HUES64 (cell line): ENCODE measurements at regions not wholly inside any gene's neighbourhood (a gene's known extent, or its start where the extent isn't known, plus 50 kb on each side); places are given as distances from the start of the nearest gene placed in this dataset.

Experiments
- H3K27ac ChIP-seq: 2 replicates; pipeline ENCODE4 v1.7.0; 2013; ENCODE audit warnings: low read depth, low read length, inconsistent platforms
- H3K27me3 ChIP-seq: 2 replicates; pipeline ENCODE4 v1.6.1; 2013; ENCODE audit warnings: mild to moderate bottlenecking, low read length; ENCODE audit not compliant: insufficient read depth
- H3K36me3 ChIP-seq: 2 replicates; pipeline ENCODE4 v1.6.1; 2013; ENCODE audit warnings: mild to moderate bottlenecking, low read length; ENCODE audit not compliant: insufficient read depth
- H3K4me1 ChIP-seq: 2 replicates; pipeline ENCODE4 v1.6.1; 2013; ENCODE audit warnings: mild to moderate bottlenecking, low read length, moderate library complexity; ENCODE audit not compliant: insufficient read depth
- H3K4me3 ChIP-seq: 2 replicates; pipeline ENCODE4 v1.5.1; 2013; ENCODE audit warnings: mild to moderate bottlenecking, low read length, moderate library complexity
- H3K9ac ChIP-seq: 2 replicates; pipeline ENCODE4 v1.6.1; 2013; ENCODE audit warnings: mild to moderate bottlenecking, low read depth, low read length
- H3K9me3 ChIP-seq: 2 replicates; pipeline ENCODE4 v1.6.1; 2013; ENCODE audit warnings: low read depth, low read length; ENCODE audit not compliant: insufficient read depth
- WGBS: fragments of 150-250, 120-280 bp; methylation state at CpG from one replicate; pipeline ENCODE4 v1.1.7; 2013; ENCODE audit warnings: missing lambda C conversion rate; 5-methylcytosine and 5-hydroxymethylcytosine counted together

DNA sequence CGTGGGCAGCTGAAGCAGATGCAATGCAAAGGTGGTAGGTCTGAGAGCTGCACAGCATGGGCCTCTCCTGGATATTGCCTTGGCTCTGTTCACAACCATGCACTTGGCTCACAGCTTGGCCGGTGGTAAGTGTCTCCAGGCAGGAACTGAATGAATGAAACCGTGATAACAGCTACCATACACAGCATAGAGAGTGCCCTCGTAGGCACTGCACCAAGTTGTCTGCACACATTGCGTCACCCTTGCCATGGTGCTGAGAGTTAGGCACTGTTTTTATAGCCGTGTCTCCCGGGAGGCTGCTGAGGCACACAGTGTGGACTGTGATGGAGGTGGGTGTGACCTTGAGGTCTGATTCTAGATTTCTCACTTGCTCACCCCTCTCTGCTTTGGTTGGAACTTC, 157.6 kb upstream of the VASH1 start:
- Histone ChIP-seq H3K9me3 (peaks cover 3% of the 10 kb centered on the region; the same call in 1 of the 2 replicates), H3K9ac (no peak overlapping the region), H3K4me3 (no peak overlapping the region), H3K27ac (no peak overlapping the region), H3K4me1 (no peaks in the 10 kb centered on the region; the same call in 1 of the 2 replicates), H3K36me3 (no peaks in the 10 kb centered on the region), H3K27me3 (no peaks in the 10 kb centered on the region)
- 92% methylated on average over 7 of the region's 7 CpGs for WGBS

DNA sequence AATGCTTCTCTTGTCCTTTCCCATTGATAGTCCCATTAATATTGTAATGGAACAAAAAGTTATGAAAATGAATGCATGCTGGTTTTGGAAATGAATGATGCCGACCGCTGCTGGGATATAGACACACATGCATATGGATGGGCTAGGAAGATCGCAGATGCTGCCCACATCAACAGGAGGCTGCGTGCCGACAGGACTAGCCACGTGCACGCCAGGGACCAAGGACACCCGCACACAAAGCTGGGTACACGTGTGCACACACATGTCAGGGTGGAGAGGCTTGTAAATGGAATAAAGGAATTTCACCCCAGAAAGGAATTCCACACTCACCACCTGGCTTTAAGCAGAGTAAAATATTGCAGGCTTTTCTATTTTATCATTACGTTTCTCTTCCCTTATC, 153.8 kb upstream of the VASH1 start:
- WGBS = 97% methylated on average over 10 of the region's 10 CpGs
- peaks cover 3% of the 10 kb centered on the region for H3K4me1 ChIP-seq
- H3K27me3 ChIP-seq = no peaks in the 10 kb centered on the region
- no peak overlapping the region for H3K27ac ChIP-seq
- no peak overlapping the region for H3K9ac ChIP-seq
- H3K9me3 ChIP-seq = no peaks in the 10 kb centered on the region
- H3K36me3 ChIP-seq = no peaks in the 10 kb centered on the region
- H3K4me3 ChIP-seq = no peak overlapping the region

DNA sequence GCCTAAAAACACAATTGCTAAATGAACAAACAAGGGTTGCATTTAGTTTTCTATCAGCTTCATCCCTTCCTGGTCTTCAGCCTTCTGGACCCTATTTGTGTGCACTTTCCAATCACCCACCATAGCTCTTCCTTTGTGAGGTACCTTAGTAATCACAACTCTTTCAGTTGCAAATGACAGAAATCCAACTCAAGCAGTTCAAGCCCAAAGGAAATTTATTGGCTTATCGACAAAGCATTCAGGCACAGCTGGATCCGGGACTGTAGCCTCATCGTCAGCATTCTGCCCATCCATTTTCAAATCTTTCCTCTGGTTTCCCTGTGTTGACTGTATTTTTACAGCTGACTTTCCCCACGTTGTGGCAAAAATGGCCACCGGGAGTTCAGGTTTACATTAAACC, 148.6 kb upstream of the VASH1 start:
- 22% methylated on average over 5 of the region's 5 CpGs for WGBS
- Histone ChIP-seq H3K27ac (peak overlapping the region; percentile 53; the same call in 1 of the 2 replicates), H3K9ac (peak overlapping the region; percentile 57; the same call in 1 of the 2 replicates)

DNA sequence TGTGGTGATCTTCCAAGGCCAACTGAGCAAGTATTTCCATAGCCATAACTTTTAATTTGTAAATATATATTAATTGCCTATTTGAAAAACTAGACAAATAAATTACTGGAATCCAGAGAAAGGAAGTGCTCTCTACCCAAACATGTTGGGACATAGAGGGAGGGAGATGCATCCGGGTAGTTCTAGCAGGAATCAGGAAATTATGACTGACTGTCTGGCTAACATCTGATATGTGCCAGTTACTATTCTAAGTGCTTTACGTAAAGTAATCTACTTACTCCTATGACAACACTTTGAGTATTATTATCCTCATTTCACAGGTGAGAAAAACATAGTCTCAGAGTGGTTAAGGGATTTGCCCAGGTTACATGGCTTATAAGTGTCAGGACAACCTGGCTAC, 147.7 kb upstream of the VASH1 start:
- 100% methylated on average over 2 of the region's 2 CpGs for WGBS
- Histone ChIP-seq H3K9me3 (peaks cover 12% of the 10 kb centered on the region; the same call in 1 of the 2 replicates), H3K4me1 (peaks cover 14% of the 10 kb centered on the region), H3K9ac (no peak overlapping the region), H3K36me3 (no peaks in the 10 kb centered on the region), H3K4me3 (no peak overlapping the region), H3K27me3 (no peaks in the 10 kb centered on the region), H3K27ac (no peak overlapping the region)

More for the DNA sequence above, 148.6 kb upstream of the VASH1 start:
- H3K9me3 ChIP-seq = peaks cover 12% of the 10 kb centered on the region; the same call in 1 of the 2 replicates
- peaks cover 14% of the 10 kb centered on the region for H3K4me1 ChIP-seq
- no peaks in the 10 kb centered on the region for H3K36me3 ChIP-seq
- 0 out of 2 replicates have a peak overlapping the region, but pooled peaks have one; percentile 11 for H3K4me3 ChIP-seq
- no peaks in the 10 kb centered on the region for H3K27me3 ChIP-seq

DNA sequence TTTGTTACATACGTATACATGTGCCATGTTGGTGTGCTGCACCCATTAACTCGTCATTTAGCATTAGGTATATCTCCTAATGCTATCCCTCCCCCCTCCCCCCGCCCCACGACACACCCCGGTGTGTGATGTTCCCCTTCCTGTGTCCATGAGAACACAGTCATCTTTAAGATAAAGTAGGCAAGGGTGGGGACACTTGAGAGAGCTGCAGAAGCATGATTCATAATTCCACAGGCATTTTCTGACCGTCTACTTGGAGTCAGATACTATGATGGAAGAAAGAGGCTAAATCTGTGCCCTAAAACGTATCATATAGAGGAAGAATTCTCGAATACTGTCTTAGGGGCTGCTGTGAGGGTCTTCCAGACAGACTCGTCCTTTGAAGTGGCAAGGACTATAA, 145.9 kb upstream of the VASH1 start:
- Histone ChIP-seq H3K27me3 (no peaks in the 10 kb centered on the region), H3K27ac (no peak overlapping the region), H3K9ac (no peak overlapping the region), H3K4me1 (peaks cover 14% of the 10 kb centered on the region), H3K36me3 (no peaks in the 10 kb centered on the region), H3K9me3 (peaks cover 12% of the 10 kb centered on the region; the same call in 1 of the 2 replicates), H3K4me3 (no peak overlapping the region)
- WGBS = 90% methylated on average over 4 of the region's 9 CpGs

DNA sequence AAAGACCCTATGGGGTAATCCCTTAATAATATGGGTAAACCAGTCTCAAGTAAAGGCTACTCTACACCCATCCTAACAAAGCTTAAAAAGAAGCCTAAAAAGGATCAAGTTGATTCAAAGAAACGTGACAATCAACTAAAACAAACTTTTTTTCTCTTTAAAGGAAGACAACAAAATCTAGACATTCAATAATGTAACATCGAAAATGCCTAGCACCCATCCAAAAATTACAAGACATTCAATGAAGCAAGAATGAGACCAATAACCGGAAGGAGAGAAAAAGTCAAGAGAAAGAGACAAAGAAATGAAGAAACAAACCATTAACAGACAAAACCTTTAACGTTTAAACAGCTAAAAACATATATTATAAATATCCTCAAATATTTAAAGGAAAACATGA, 143.8 kb upstream of the VASH1 start:
- Histone ChIP-seq H3K4me1 (peaks cover 12% of the 10 kb centered on the region), H3K9ac (no peak overlapping the region), H3K4me3 (no peak overlapping the region), H3K9me3 (peaks cover 12% of the 10 kb centered on the region; the same call in 1 of the 2 replicates), H3K36me3 (no peaks in the 10 kb centered on the region), H3K27ac (no peak overlapping the region), H3K27me3 (no peaks in the 10 kb centered on the region)
- 87% methylated on average over 3 of the region's 4 CpGs for WGBS

DNA sequence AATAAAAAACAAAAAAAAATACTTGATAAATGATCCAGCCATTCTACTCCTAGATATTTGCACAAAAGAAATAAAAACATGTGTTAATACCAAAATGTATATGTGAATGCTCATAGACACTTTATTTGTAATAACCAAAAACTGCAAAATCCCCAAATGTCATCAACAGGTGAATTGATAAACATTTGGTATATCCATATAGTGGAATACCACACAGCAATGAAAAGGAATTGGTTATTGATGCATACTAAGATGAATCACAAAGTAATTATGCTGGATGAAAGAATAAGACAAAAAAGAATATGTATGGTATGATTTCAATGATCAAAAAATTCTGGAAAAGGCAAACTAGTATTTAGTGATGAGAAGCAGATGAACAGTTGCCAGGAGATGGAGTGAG, 124.7 kb upstream of the VASH1 start:
- H3K9me3 ChIP-seq = peaks cover 8% of the 10 kb centered on the region
- H3K27me3 ChIP-seq = no peaks in the 10 kb centered on the region
- H3K9ac ChIP-seq = no peak overlapping the region
- H3K4me1 ChIP-seq = no peaks in the 10 kb centered on the region
- H3K27ac ChIP-seq = no peak overlapping the region
- no peak overlapping the region for H3K4me3 ChIP-seq
- no peaks in the 10 kb centered on the region for H3K36me3 ChIP-seq

DNA sequence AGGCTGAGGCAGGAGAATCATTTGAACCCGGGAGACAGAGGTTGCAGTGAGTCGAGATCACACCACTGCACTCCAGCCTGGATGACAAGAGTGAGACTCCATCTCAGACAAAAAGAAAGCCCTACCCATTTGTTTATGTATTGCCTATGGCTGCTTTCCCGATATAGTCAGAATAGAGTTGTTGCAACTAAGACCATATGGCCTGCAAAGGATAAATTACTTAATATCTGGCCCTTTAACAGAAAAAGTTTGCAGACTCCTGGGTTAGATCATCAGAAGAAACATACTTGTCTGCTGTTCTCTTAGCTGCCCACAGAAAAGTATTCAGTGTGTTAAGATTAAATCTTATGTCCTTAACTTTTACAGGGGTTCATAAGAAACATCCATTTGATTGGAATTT, 122.4 kb upstream of the VASH1 start:
- peaks cover 4% of the 10 kb centered on the region for H3K4me1 ChIP-seq
- no peaks in the 10 kb centered on the region for H3K27me3 ChIP-seq
- H3K27ac ChIP-seq = no peak overlapping the region
- no peaks in the 10 kb centered on the region for H3K36me3 ChIP-seq
- peaks cover 8% of the 10 kb centered on the region for H3K9me3 ChIP-seq
- no peak overlapping the region for H3K4me3 ChIP-seq
- no peak overlapping the region for H3K9ac ChIP-seq
- 91% methylated on average over 3 of the region's 3 CpGs for WGBS

DNA sequence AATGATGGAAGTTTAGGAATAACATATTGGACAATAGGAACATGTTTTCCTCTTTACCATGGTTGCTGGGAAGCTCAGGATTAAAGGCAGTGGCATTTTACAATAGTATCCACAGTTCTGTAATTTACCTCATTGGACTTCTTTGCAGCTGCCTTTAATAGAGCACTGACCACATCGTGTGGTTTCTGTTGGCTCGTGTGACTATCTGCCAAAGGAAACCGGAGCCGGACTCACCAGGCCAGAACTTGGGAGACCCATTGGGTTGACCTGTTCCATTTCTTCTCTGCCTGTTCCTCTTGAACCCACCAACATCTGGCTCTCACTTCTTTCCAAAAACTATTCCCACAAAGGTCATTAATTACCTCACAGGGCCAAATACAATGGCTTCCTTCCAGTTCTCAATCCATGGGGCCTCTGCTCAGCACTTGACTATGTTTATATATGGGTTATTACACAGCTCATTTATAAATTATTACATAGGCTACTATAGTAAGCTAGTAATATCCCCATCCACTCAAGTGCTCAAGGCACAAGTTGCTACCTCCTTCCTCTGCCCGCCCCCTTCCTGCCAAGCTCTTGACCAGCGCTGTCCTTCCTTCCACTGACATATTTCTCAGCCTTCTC, 121.5 kb upstream of the VASH1 start:
- no peaks in the 10 kb centered on the region for H3K36me3 ChIP-seq
- no peaks in the 10 kb centered on the region for H3K27me3 ChIP-seq
- H3K9ac ChIP-seq = no peak overlapping the region

DNA sequence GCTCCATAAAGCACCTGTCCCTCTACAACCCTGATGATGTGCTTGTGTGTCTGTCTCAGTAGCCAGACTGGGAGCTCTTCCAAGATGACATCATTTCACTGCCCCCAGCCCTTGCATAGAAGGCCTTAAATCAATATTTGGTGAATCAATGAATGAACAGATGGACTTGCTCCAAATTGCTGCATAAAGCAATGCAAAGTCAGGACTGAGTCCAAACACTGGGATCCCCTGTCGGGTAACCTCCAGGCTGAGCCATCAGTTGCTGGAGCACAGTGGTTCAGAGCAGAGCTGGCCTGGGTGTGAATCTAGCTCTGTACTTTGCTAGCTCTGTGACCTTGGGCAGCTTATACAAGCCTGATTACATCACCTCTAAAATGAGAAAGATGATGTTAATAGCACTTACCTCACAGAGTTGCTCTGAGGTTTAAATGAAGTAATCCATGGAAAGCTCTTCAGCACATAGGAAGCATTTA, 120.3 kb upstream of the VASH1 start:
- Histone ChIP-seq H3K27me3 (no peaks in the 10 kb centered on the region), H3K4me3 (no peak overlapping the region), H3K36me3 (no peaks in the 10 kb centered on the region), H3K9ac (no peak overlapping the region), H3K27ac (no peak overlapping the region), H3K4me1 (peaks cover 8% of the 10 kb centered on the region), H3K9me3 (peaks cover 8% of the 10 kb centered on the region)
- WGBS = 91% methylated on average over 1 of the region's 1 CpG

More for the DNA sequence above, 121.5 kb upstream of the VASH1 start:
- no peak overlapping the region for H3K4me3 ChIP-seq
- H3K27ac ChIP-seq = no peak overlapping the region
- H3K9me3 ChIP-seq = peaks cover 8% of the 10 kb centered on the region
- peaks cover 8% of the 10 kb centered on the region for H3K4me1 ChIP-seq
- WGBS = 95% methylated on average over 5 of the region's 6 CpGs

DNA sequence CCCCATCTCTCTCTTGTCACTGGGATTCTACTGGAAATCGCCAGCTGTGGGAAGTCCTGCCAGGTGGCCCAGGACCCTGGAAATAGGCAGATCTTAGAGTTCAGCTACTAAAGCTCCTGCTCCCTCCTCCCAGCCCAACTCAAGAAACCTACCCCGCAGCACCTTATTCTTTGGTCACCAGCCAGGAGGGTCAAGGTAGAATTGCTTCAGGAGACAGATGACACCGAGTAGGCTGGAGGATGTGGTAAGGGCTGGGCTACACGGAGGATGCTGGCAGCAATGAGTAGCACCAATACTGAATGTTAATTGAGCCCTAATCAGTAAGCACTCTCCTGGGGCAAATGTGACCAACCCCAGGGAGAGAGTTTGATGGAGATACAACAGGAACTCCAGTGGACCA, 119.7 kb upstream of the VASH1 start:
- Histone ChIP-seq H3K27me3 (no peaks in the 10 kb centered on the region), H3K27ac (no peak overlapping the region), H3K9ac (no peak overlapping the region), H3K36me3 (no peaks in the 10 kb centered on the region), H3K4me1 (peaks cover 8% of the 10 kb centered on the region), H3K9me3 (peaks cover 4% of the 10 kb centered on the region), H3K4me3 (no peak overlapping the region)
- WGBS = 86% methylated on average over 4 of the region's 4 CpGs

DNA sequence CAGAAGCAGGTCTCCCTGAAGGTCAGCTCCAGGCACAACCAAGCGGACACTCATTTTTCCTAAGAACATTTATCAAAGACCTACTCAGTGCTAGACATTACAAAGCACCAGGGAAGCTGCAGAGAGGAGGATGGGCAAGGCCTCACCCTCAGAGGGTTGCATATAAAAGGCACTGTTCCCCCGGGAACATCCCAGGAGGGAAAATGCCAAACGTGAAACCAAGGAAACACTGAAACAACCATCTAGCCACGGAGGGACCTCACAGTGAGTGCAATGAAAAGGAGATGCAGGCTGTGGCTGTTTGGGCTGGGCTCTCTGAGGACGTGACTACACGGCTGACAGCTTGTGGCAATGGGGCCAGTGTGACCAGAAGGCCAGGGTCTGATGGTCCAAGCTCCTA, 117.4 kb upstream of the VASH1 start:
- H3K27ac ChIP-seq = no peak overlapping the region
- peaks cover 8% of the 10 kb centered on the region for H3K4me1 ChIP-seq
- H3K9me3 ChIP-seq = no peaks in the 10 kb centered on the region
- H3K27me3 ChIP-seq = no peaks in the 10 kb centered on the region
- H3K9ac ChIP-seq = no peak overlapping the region
- H3K4me3 ChIP-seq = no peak overlapping the region
- 33% methylated on average over 6 of the region's 6 CpGs for WGBS
- H3K36me3 ChIP-seq = no peaks in the 10 kb centered on the region
